ENCODE measurements at regions not wholly inside any gene's neighbourhood (a gene's known extent, or its start where the extent isn't known, plus 50 kb on each side); places are given as distances from the start of the nearest gene placed in this dataset.

GRCh38 chr6:22141241-22141745 lies 155.5 kb downstream of the PRL start:
- H3K36me3 ChIP-seq = no peaks in the 10 kb centered on the region
- H3K4me1 ChIP-seq = no peaks in the 10 kb centered on the region
- no peaks in the 10 kb centered on the region for H3K9me3 ChIP-seq
- TF ChIP-seq POLR2AphosphoS5 (IDR thresholded peaks at IDR 0.05) (peak in 1 of 3 donors; percentile 14), POLR2A (IDR thresholded peaks at IDR 0.05) (no peak)
- TF ChIP-seq, protein P1, sequence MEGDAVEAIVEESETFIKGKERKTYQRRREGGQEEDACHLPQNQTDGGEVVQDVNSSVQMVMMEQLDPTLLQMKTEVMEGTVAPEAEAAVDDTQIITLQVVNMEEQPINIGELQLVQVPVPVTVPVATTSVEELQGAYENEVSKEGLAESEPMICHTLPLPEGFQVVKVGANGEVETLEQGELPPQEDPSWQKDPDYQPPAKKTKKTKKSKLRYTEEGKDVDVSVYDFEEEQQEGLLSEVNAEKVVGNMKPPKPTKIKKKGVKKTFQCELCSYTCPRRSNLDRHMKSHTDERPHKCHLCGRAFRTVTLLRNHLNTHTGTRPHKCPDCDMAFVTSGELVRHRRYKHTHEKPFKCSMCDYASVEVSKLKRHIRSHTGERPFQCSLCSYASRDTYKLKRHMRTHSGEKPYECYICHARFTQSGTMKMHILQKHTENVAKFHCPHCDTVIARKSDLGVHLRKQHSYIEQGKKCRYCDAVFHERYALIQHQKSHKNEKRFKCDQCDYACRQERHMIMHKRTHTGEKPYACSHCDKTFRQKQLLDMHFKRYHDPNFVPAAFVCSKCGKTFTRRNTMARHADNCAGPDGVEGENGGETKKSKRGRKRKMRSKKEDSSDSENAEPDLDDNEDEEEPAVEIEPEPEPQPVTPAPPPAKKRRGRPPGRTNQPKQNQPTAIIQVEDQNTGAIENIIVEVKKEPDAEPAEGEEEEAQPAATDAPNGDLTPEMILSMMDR (IDR thresholded peaks at IDR 0.05) = no peak
- no peak for DNase-seq (ENCODE audit: low spot score in 2 of 2)
- peak overlapping the region in 1 of 2 donors; percentile 10 for H3K27ac ChIP-seq
- H3K27me3 ChIP-seq = no peaks in the 10 kb centered on the region
- no peak overlapping the region for H3K4me3 ChIP-seq
- intact Hi-C loops (cut with DNase I; ENCODE audit: low total_unique reads) = no loop called here

DNA sequence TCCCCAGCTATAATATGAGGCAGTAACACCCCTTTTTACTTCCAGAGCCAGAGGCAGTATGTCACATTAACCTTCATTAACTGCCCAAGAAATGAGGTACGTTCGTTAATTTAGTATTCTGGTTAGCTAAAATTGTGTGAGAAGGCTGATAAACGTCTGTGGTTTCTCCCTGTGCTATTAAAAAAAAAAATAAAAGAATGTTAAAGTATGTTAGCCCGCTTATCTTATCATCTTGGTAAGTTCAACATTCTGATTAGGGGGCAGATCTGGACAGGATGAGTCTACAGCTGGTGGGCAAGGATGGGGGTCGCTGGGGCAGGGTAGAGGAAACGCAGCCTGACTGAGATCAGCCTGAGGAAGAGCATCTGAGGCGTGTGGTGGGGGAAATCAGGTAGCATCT lies 154.0 kb downstream of the PRL start:
- no peaks in the 10 kb centered on the region for H3K4me1 ChIP-seq
- TF ChIP-seq POLR2A (IDR thresholded peaks at IDR 0.05) = no peak
- no peak for TF ChIP-seq POLR2AphosphoS5 (IDR thresholded peaks at IDR 0.05)
- TF ChIP-seq, protein P1 (IDR thresholded peaks at IDR 0.05) = no peak
- DNase-seq (ENCODE audit: low spot score in 2 of 2) = no peak
- H3K27me3 ChIP-seq = no peaks in the 10 kb centered on the region
- intact Hi-C loops (cut with DNase I; ENCODE audit: low total_unique reads) = no loop called here
- H3K4me3 ChIP-seq = no peak overlapping the region
- H3K36me3 ChIP-seq = no peaks in the 10 kb centered on the region
- no peaks in the 10 kb centered on the region for H3K9me3 ChIP-seq
- no peak overlapping the region for H3K27ac ChIP-seq

DNA sequence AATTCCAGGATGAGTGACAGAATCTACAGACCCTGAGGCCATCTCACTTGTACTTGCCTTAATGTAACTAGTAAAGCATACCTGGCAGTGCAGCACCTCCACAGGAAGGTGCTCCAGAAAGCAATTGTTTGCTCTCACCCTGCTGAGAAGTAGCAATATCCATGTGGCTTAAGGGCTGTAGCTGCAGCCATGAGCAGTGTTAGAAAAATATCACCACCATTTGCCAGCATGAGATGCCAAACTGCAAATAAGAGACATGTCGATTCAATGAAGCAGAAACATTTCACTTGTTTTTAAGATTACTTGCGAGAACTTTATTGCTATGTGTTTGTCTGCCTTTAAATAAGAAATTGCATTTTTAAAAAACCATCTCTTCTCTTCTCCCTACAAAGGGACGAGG lies 151.5 kb downstream of the PRL start:
- Histone ChIP-seq H3K4me3 (no peak overlapping the region), H3K36me3 (no peaks in the 10 kb centered on the region), H3K27ac (no peak overlapping the region), H3K27me3 (no peaks in the 10 kb centered on the region), H3K9me3 (no peaks in the 10 kb centered on the region), H3K4me1 (no peaks in the 10 kb centered on the region)
- no peak for TF ChIP-seq POLR2A (IDR thresholded peaks at IDR 0.05)
- TF ChIP-seq POLR2AphosphoS5 (IDR thresholded peaks at IDR 0.05) = no peak
- TF ChIP-seq, protein P1 (IDR thresholded peaks at IDR 0.05) = no peak
- no peak for DNase-seq (ENCODE audit: low spot score in 2 of 2)
- intact Hi-C loops (cut with DNase I; ENCODE audit: low total_unique reads) = no loop called here

GRCh38 chr6:22145823-22146677 lies 150.8 kb downstream of the PRL start:
- Histone ChIP-seq H3K27ac (no peak overlapping the region), H3K36me3 (no peaks in the 10 kb centered on the region), H3K4me3 (peak overlapping the region; percentile 33 to 66 (median 48)), H3K4me1 (no peaks in the 10 kb centered on the region), H3K27me3 (no peaks in the 10 kb centered on the region), H3K9me3 (no peaks in the 10 kb centered on the region)
- TF ChIP-seq, protein P1 (IDR thresholded peaks at IDR 0.05) = no peak
- no peak for TF ChIP-seq POLR2A (IDR thresholded peaks at IDR 0.05)
- peak in 2 of 3 donors; percentile 21 to 23 for TF ChIP-seq POLR2AphosphoS5 (IDR thresholded peaks at IDR 0.05)
- no peak for DNase-seq (ENCODE audit: low spot score in 2 of 2)
- intact Hi-C loops (cut with DNase I; ENCODE audit: low total_unique reads) = no loop called here

DNA sequence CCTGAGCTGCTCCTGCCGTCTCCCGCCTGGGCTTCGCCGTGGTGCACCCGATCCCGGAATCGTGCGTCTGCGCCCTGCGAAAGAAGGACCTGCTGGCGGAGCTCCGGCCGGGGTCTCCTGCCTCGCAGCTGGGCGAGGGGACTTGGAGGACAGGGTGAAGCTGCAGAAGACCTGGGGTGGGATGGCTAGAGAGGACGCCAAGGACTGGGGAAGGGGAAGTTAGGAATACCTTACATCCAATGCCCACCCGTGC lies 150.2 kb downstream of the PRL start:
- no peak for DNase-seq (ENCODE audit: low spot score in 2 of 2)
- peak overlapping the region; percentile 33 to 66 (median 48) for H3K4me3 ChIP-seq
- no peak for TF ChIP-seq POLR2AphosphoS5 (IDR thresholded peaks at IDR 0.05)
- TF ChIP-seq POLR2A (IDR thresholded peaks at IDR 0.05) = no peak
- TF ChIP-seq, protein P1 (IDR thresholded peaks at IDR 0.05) = no peak
- intact Hi-C loops (cut with DNase I; ENCODE audit: low total_unique reads) = no loop called here
- H3K27ac ChIP-seq = peak overlapping the region in 1 of 2 donors; percentile 76
- no peaks in the 10 kb centered on the region for H3K9me3 ChIP-seq
- no peaks in the 10 kb centered on the region for H3K36me3 ChIP-seq
- H3K4me1 ChIP-seq = no peaks in the 10 kb centered on the region
- H3K27me3 ChIP-seq = no peaks in the 10 kb centered on the region

Measured in breast epithelium (tissue), 4 donors.